ENCODE measurements at regions not wholly inside any gene's neighbourhood (a gene's known extent, or its start where the extent isn't known, plus 50 kb on each side); places are given as distances from the start of the nearest gene placed in this dataset.

GRCh38 chr19:28546148-28546685, 666.7 kb downstream of the UQCRFS1 start:
- TF ChIP-seq EP300 (IDR thresholded peaks at IDR 0.05; ENCODE audit: borderline replicate concordance) (no peak), TEAD4 (IDR thresholded peaks at IDR 0.05) (no peak)

GRCh38 chr19:28544451-28545261, 668.3 kb downstream of the UQCRFS1 start:
- TF ChIP-seq TAF1 (IDR thresholded peaks at IDR 0.05; ENCODE audit: low read depth) (no peak), TEAD4 (IDR thresholded peaks at IDR 0.05) (no peak), FOXM1 (IDR thresholded peaks at IDR 0.05; ENCODE audit: borderline replicate concordance, low read depth) (no peak), YY1 (IDR thresholded peaks at IDR 0.05; ENCODE audit: low read depth) (no peak), EP300 (IDR thresholded peaks at IDR 0.05; ENCODE audit: borderline replicate concordance) (no peak), USF1 (IDR thresholded peaks at IDR 0.05) (no peak), NFIC (IDR thresholded peaks at IDR 0.05) (no peak), ZBTB7A (IDR thresholded peaks at IDR 0.05; ENCODE audit: low read depth) (no peak), EGR1 (IDR thresholded peaks at IDR 0.05) (no peak), MAX (IDR thresholded peaks at IDR 0.05) (no peak), TCF12 (IDR thresholded peaks at IDR 0.05; ENCODE audit: low read depth) (no peak), RAD21 (IDR thresholded peaks at IDR 0.05; ENCODE audit: low read depth) (no peak), REST (IDR thresholded peaks at IDR 0.05; ENCODE audit: low read depth) (no peak)

GRCh38 chr19:28543244-28543776, 669.6 kb downstream of the UQCRFS1 start:
- TF ChIP-seq NFIC (IDR thresholded peaks at IDR 0.05): no peak
- no peak for TF ChIP-seq EGR1 (IDR thresholded peaks at IDR 0.05)
- TF ChIP-seq USF1 (IDR thresholded peaks at IDR 0.05): no peak
- no peak for TF ChIP-seq FOXM1 (IDR thresholded peaks at IDR 0.05; ENCODE audit: borderline replicate concordance, low read depth)
- TF ChIP-seq EP300 (IDR thresholded peaks at IDR 0.05; ENCODE audit: borderline replicate concordance): no peak
- no peak for TF ChIP-seq TCF12 (IDR thresholded peaks at IDR 0.05; ENCODE audit: low read depth)
- TF ChIP-seq CREB1 (IDR thresholded peaks at IDR 0.05; ENCODE audit: low read depth): no peak
- TF ChIP-seq RAD21 (IDR thresholded peaks at IDR 0.05; ENCODE audit: low read depth): no peak
- TF ChIP-seq MAX (IDR thresholded peaks at IDR 0.05): no peak
- no peak for TF ChIP-seq YY1 (IDR thresholded peaks at IDR 0.05; ENCODE audit: low read depth)
- no peak for TF ChIP-seq CEBPB (IDR thresholded peaks at IDR 0.05)
- no peak for TF ChIP-seq TAF1 (IDR thresholded peaks at IDR 0.05; ENCODE audit: low read depth)
- TF ChIP-seq TEAD4 (IDR thresholded peaks at IDR 0.05): no peak
- no peak for TF ChIP-seq REST (IDR thresholded peaks at IDR 0.05; ENCODE audit: low read depth)
- no peak for TF ChIP-seq ZBTB7A (IDR thresholded peaks at IDR 0.05; ENCODE audit: low read depth)

GRCh38 chr19:28542394-28543243, 670.3 kb downstream of the UQCRFS1 start:
- TF ChIP-seq CEBPB (IDR thresholded peaks at IDR 0.05): no peak
- TF ChIP-seq EP300 (IDR thresholded peaks at IDR 0.05; ENCODE audit: borderline replicate concordance): no peak
- no peak for TF ChIP-seq TEAD4 (IDR thresholded peaks at IDR 0.05)
- no peak for TF ChIP-seq RAD21 (IDR thresholded peaks at IDR 0.05; ENCODE audit: low read depth)
- no peak for TF ChIP-seq TCF12 (IDR thresholded peaks at IDR 0.05; ENCODE audit: low read depth)
- no peak for TF ChIP-seq REST (IDR thresholded peaks at IDR 0.05; ENCODE audit: low read depth)
- no peak for TF ChIP-seq ZBTB7A (IDR thresholded peaks at IDR 0.05; ENCODE audit: low read depth)
- no peak for TF ChIP-seq TAF1 (IDR thresholded peaks at IDR 0.05; ENCODE audit: low read depth)
- no peak for TF ChIP-seq NFIC (IDR thresholded peaks at IDR 0.05)
- no peak for TF ChIP-seq FOXM1 (IDR thresholded peaks at IDR 0.05; ENCODE audit: borderline replicate concordance, low read depth)
- no peak for TF ChIP-seq EGR1 (IDR thresholded peaks at IDR 0.05)
- no peak for TF ChIP-seq YY1 (IDR thresholded peaks at IDR 0.05; ENCODE audit: low read depth)

Data from Ishikawa (cell line).